HCT116 (cell line): ENCODE measurements at regions not wholly inside any gene's neighbourhood (a gene's known extent, or its start where the extent isn't known, plus 50 kb on each side); places are given as distances from the start of the nearest gene placed in this dataset.

ENCODE experiments used
- ATAC-seq: fragments of 200-7000 bp; cut with Tn5 transposase; 2 replicates; pipeline ENCODE4 v1.9.1; 2020; ENCODE audit warnings: mild to moderate bottlenecking, moderate library complexity
- BruUV-seq: library from RNA; stranded (reverse); fragments of 400-500 nt; replicated peaks from 2 replicates; lab custom pipeline; 2021; lab: Mats Ljungman, UMichigan
- CTCF ChIA-PET: fragments of 300-600 bp; sonication (Branson Sonifier 250); formaldehyde crosslinking; loops from one replicate; lab custom pipeline; 2021; ENCODE audit warnings: antibody characterized with exemption; lab: Charles Lee
- POLR2A ChIA-PET: fragments of 300-600, 350-600 bp; sonication (Branson Sonifier 250); formaldehyde crosslinking; loops from one replicate; lab custom pipeline; 2021; ENCODE audit warnings: antibody characterized with exemption; lab: Charles Lee
- RAD21 ChIA-PET, 2 experiments: fragments of 300-600 bp; sonication (Branson Sonifier 250); formaldehyde crosslinking; loops; one replicate each; lab custom pipeline; 2023; ENCODE audit warnings: low total read pairs in 2 of 2; ENCODE audit not compliant: uncharacterized antibody in 2 of 2, unreplicated experiment in 2 of 2, low non-redundant PET in 1 of 2; lab: Charles Lee
- DNase-seq: peaks from one replicate; pipeline ENCODE4 v3.0.0-alpha.2; 2010; ENCODE audit warnings: low read depth, low spot score
- H2AFZ ChIP-seq: fragments of 200-600 bp; shearing (Covaris generic), sonication (generic); 2 replicates; pipeline ENCODE4 v1.6.1; 2017; ENCODE audit warnings: low read depth, mixed run types, mixed read lengths, antibody characterized with exemption, low read length; ENCODE audit not compliant: poor library complexity, severe bottlenecking
- H3K27ac ChIP-seq: 2 replicates; pipeline ENCODE4 v1.5.1; 2012; ENCODE audit warnings: low read depth, low read length
- H3K27me3 ChIP-seq: fragments of 200-600 bp; sonication (generic); 2 replicates; pipeline ENCODE4 v1.6.1; 2016; ENCODE audit warnings: mixed run types, low read length, mixed read lengths; ENCODE audit not compliant: insufficient read depth
- H3K36me3 ChIP-seq, 2 experiments: fragments of 200-500 bp in 1 of 2; fragments of 200-600 bp in 1 of 2; sonication (Bioruptor generic) in 1 of 2; sonication (generic) in 1 of 2; 2 replicates each; pipeline versions ENCODE4 v1.5.1 to v1.6.1; 2014 to 2016; ENCODE audit warnings: low read length in 2 of 2, inconsistent platforms in 1 of 2, mixed read lengths in 1 of 2, mixed run types in 1 of 2; ENCODE audit not compliant: insufficient read depth in 2 of 2, control insufficient read depth in 1 of 2
- H3K4me1 ChIP-seq, 2 experiments: fragments of 200-600 bp in 1 of 2; sonication (generic) in 1 of 2; 2 replicates each; pipeline versions ENCODE4 v1.5.1 to v1.6.1; 2012 to 2017; ENCODE audit warnings: low read length in 2 of 2, inconsistent platforms in 1 of 2, mild to moderate bottlenecking in 1 of 2, mixed read lengths in 1 of 2, mixed run types in 1 of 2, moderate library complexity in 1 of 2; ENCODE audit not compliant: insufficient read depth in 2 of 2, control insufficient read depth in 1 of 2
- H3K4me2 ChIP-seq: fragments of 200-600 bp; sonication (generic); 2 replicates; pipeline ENCODE4 v1.6.1; 2017; ENCODE audit warnings: mixed run types, low read length, mixed read lengths
- H3K4me3 ChIP-seq, 2 experiments: fragments of 200-600 bp in 1 of 2; sonication (generic) in 1 of 2; replicated peaks in 1 of 2; 2 replicates each; pipeline ENCODE4 v1.5.1; 2011 to 2016; ENCODE audit warnings: low read length in 2 of 2, control low read depth in 1 of 2, low read depth in 1 of 2, mild to moderate bottlenecking in 1 of 2, mixed read lengths in 1 of 2, mixed run types in 1 of 2
- H3K79me2 ChIP-seq: fragments of 200-600 bp; sonication (generic); 2 replicates; pipeline ENCODE4 v1.6.1; 2017; ENCODE audit warnings: mild to moderate bottlenecking, mixed run types, low read length, moderate library complexity, mixed read lengths; ENCODE audit not compliant: insufficient read depth
- H3K9ac ChIP-seq: fragments of 200-600 bp; sonication (generic); 2 replicates; pipeline ENCODE4 v1.6.1; 2016; ENCODE audit warnings: low read length, mixed read lengths
- H3K9me2 ChIP-seq: fragments of 200-600 bp; sonication (generic), shearing (Covaris generic); 2 replicates; pipeline ENCODE4 v1.6.1; 2017; ENCODE audit warnings: mixed run types, mild to moderate bottlenecking, moderate library complexity; ENCODE audit not compliant: insufficient read depth
- H3K9me3 ChIP-seq, 2 experiments: fragments of 200-500 bp in 1 of 2; fragments of 200-600 bp in 1 of 2; sonication (Bioruptor generic) in 1 of 2; sonication (generic) in 1 of 2; 2 replicates each; pipeline ENCODE4 v1.6.1; 2014 to 2017; ENCODE audit warnings: low read length in 2 of 2, mixed read lengths in 2 of 2, inconsistent platforms in 1 of 2, low read depth in 1 of 2, mild to moderate bottlenecking in 1 of 2, mixed run types in 1 of 2, moderate library complexity in 1 of 2; ENCODE audit not compliant: control insufficient read depth in 1 of 2, insufficient read depth in 1 of 2
- H4K20me1 ChIP-seq: fragments of 200-600 bp; sonication (generic), shearing (Covaris generic); 2 replicates; pipeline ENCODE4 v1.6.1; 2017; ENCODE audit warnings: mixed run types, mild to moderate bottlenecking, moderate library complexity; ENCODE audit not compliant: insufficient read depth
- CBX3 ChIP-seq: IDR thresholded peaks from 2 replicates; pipeline ENCODE4 v1.6.1; 2012; ENCODE audit warnings: low read depth
- EGR1 ChIP-seq: IDR thresholded peaks from 2 replicates; pipeline ENCODE4 v1.6.1; 2012; ENCODE audit warnings: low read depth
- ELF1 ChIP-seq: IDR thresholded peaks from 2 replicates; pipeline ENCODE4 v1.6.1; 2012; ENCODE audit warnings: low read depth, borderline replicate concordance
- EZH2 ChIP-seq: fragments of 200-600 bp; sonication (generic); IDR thresholded peaks from 2 replicates; pipeline ENCODE4 v1.6.1; 2017; ENCODE audit warnings: antibody characterized with exemption, mixed run types
- POLR2A ChIP-seq: IDR thresholded peaks from 2 replicates; pipeline ENCODE4 v1.7.0; 2011; ENCODE audit warnings: borderline replicate concordance; ENCODE audit not compliant: insufficient read depth, insufficient read length; ENCODE audit errors: extremely low read depth
- TCF7L2 ChIP-seq: IDR thresholded peaks from 2 replicates; pipeline ENCODE4 v1.7.0; 2011; ENCODE audit warnings: borderline replicate concordance, inconsistent platforms; ENCODE audit not compliant: insufficient read depth, insufficient read length; ENCODE audit errors: extremely low read depth
- YY1 ChIP-seq: IDR thresholded peaks from 2 replicates; pipeline ENCODE4 v1.6.1; 2011; ENCODE audit warnings: low read length, low read depth, moderate library complexity, mild to moderate bottlenecking; ENCODE audit not compliant: insufficient replicate concordance; ENCODE audit errors: extremely low read depth
- ZFX ChIP-seq: fragments of 450-650 bp; IDR thresholded peaks from 2 replicates; pipeline ENCODE4 v1.6.1; 2017
- ZNF274 ChIP-seq: fragments of 200-500 bp; sonication (Bioruptor generic); IDR thresholded peaks from 2 replicates; pipeline ENCODE4 v1.6.1; 2014; ENCODE audit warnings: mild to moderate bottlenecking, low read depth, low read length, inconsistent platforms
- intact Hi-C: fragments of 100-400 bp; cut with micrococcal nuclease; formaldehyde crosslinking; loops from 2 replicates; pipeline ENCODE4 v1.10.0; 2022

DNA sequence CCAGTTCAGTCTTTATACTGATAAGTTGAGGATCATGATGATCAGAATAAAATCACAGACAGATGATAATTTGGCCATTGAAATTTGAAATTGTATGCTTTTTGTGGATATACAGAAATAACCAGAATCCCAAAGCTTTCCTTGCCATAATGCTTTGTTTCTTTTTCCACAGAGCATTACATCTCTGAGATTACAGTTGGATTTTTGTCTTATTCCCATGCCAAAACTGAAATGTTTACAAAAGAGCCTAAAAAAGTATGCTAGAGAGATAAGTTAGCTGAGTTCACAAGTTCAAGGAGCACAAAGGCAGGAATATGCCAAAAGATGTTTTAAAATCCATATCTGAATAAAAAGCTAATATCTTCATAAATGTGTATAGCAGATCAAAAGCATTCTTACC is 321.3 kb downstream of the PID1 start:
- no peak overlapping the region for H3K4me3 ChIP-seq
- no peak overlapping the region for H2AFZ ChIP-seq
- DNase-seq = no peak
- no peak overlapping the region for H3K27ac ChIP-seq
- no peaks in the 10 kb centered on the region for H3K4me1 ChIP-seq
- TF ChIP-seq EGR1 = no peak
- no peak for TF ChIP-seq ELF1
- TF ChIP-seq CBX3 = no peak
- TF ChIP-seq EZH2 = no peak
- H3K36me3 ChIP-seq = no peaks in the 10 kb centered on the region
- H3K79me2 ChIP-seq = no peaks in the 10 kb centered on the region
- no peaks in the 10 kb centered on the region for H4K20me1 ChIP-seq
- no TSS peak for BruUV-seq
- ATAC-seq = no peak
- no peaks in the 10 kb centered on the region for H3K9me3 ChIP-seq
- ChIA-PET RAD21 (no interaction called here), CTCF (no interaction called here), POLR2A (no interaction called here)
- no peaks in the 10 kb centered on the region for H3K9me2 ChIP-seq
- no peak overlapping the region for H3K4me2 ChIP-seq
- H3K9ac ChIP-seq = no peak overlapping the region
- intact Hi-C loops = no loop called here
- no peaks in the 10 kb centered on the region for H3K27me3 ChIP-seq

DNA sequence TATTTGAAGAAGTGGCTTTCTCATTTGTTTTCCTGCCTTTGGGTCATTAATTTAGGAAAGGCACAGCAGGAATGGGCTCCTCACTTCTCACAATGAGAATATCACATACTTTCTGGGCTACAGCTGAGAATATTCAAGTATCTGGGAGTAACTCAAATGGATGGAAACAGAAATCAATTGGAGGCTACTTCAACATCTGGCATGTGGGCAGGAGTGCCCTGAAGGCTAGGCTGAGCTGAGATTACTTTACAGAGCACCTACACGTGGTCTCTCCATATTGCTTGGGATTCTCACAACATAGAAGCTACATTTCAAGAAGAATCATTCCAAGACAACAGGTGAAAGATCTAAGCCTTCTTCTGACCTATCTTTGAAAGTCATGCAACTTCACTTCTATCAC is 325.4 kb downstream of the PID1 start:
- no peaks in the 10 kb centered on the region for H3K9me2 ChIP-seq
- no peak overlapping the region for H3K4me3 ChIP-seq
- no peak overlapping the region for H3K27ac ChIP-seq
- no peaks in the 10 kb centered on the region for H3K4me1 ChIP-seq
- no peaks in the 10 kb centered on the region for H3K27me3 ChIP-seq
- DNase-seq (no peak), ATAC-seq (no peak)
- no peak for TF ChIP-seq POLR2A
- TF ChIP-seq ZNF274 = no peak
- TF ChIP-seq ZFX = no peak
- TF ChIP-seq YY1 = no peak
- no peak for TF ChIP-seq TCF7L2
- POLR2A ChIA-PET = no interaction called here
- RAD21 ChIA-PET = no interaction called here
- H3K4me2 ChIP-seq = no peak overlapping the region
- no peaks in the 10 kb centered on the region for H3K36me3 ChIP-seq
- H4K20me1 ChIP-seq = no peaks in the 10 kb centered on the region
- H3K9ac ChIP-seq = no peak overlapping the region
- CTCF ChIA-PET = no interaction called here
- no TSS peak for BruUV-seq
- no peaks in the 10 kb centered on the region for H3K9me3 ChIP-seq
- H3K79me2 ChIP-seq = no peaks in the 10 kb centered on the region
- H2AFZ ChIP-seq = no peak overlapping the region
- intact Hi-C loops = no loop called here
